ENCODE measurements at regions not wholly inside any gene's neighbourhood (a gene's known extent, or its start where the extent isn't known, plus 50 kb on each side); places are given as distances from the start of the nearest gene placed in this dataset.

DNA sequence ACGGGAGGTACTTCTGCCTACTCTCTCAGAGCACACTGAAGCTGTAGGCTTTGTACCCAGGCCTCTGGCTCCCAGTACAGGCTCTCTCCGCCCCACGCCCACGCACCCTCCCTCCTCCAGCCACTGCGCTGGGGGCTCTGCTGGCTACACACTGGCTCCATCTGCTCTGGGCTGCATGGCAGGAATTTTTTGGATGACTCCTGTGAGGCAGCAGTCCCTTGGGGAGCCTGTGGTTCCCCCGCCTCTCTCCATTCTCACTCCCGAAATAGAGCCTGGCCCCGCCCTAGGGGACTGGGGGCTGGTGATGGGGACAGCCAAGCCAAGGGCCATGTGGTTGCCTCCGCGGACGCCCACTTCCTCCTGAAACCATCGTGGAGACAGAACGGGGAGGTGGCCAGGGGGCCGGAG lies 58.1 kb upstream of the ADRA2C start:
- no peak for TF ChIP-seq EZH2 (IDR thresholded peaks at IDR 0.05; ENCODE audit: borderline replicate concordance, low read depth, low read length, severe bottlenecking)
- TF ChIP-seq CTCF (IDR thresholded peaks at IDR 0.05; ENCODE audit: extremely low read depth in 1 of 2, insufficient read depth in 1 of 2, low read depth in 1 of 2, low read length in 2 of 2), result no peak
- TF ChIP-seq POLR2A (IDR thresholded peaks at IDR 0.05; ENCODE audit: low read depth, low read length), result no peak
- TF ChIP-seq JUN (IDR thresholded peaks at IDR 0.05; ENCODE audit: borderline replicate concordance, insufficient read depth, insufficient read length, low read depth), result no peak

All from endothelial cell of umbilical vein (primary cell).